ENCODE measurements at regions not wholly inside any gene's neighbourhood (a gene's known extent, or its start where the extent isn't known, plus 50 kb on each side); places are given as distances from the start of the nearest gene placed in this dataset.

GRCh38 chr12:125509195-125509594, 444.0 kb downstream of the AACS start:
- H3K9me2 ChIP-seq (ENCODE audit: low read depth, low read length), result no peaks in the 10 kb centered on the region
- no peaks in the 10 kb centered on the region for H4K20me1 ChIP-seq (ENCODE audit: insufficient read depth, low read length)
- TF ChIP-seq CTCF (IDR thresholded peaks at IDR 0.05; ENCODE audit: low read length) (no peak), EZH2 (IDR thresholded peaks at IDR 0.05; ENCODE audit: borderline replicate concordance, low read length) (no peak)
- H3K27ac ChIP-seq (ENCODE audit: low read depth, low read length, poor library complexity, severe bottlenecking), result no peak overlapping the region
- no peaks in the 10 kb centered on the region for H3K36me3 ChIP-seq (ENCODE audit: insufficient read depth, low read length)
- H3K4me3 ChIP-seq (ENCODE audit: low read depth, low read length, poor library complexity, severe bottlenecking), result no peak overlapping the region
- H3K9ac ChIP-seq (ENCODE audit: low read length), result no peak overlapping the region
- no peaks in the 10 kb centered on the region for H3F3A ChIP-seq (ENCODE audit: insufficient read depth, low read length)
- H3K9me3 ChIP-seq (ENCODE audit: low read length), result no peaks in the 10 kb centered on the region
- no peak overlapping the region for H2AFZ ChIP-seq (ENCODE audit: low read length)
- no peaks in the 10 kb centered on the region for H3K27me3 ChIP-seq (ENCODE audit: insufficient read depth, low read length)
- H3K4me1 ChIP-seq (ENCODE audit: insufficient read depth, low read length, severe bottlenecking), result no peaks in the 10 kb centered on the region
- no peak overlapping the region for H3K4me2 ChIP-seq (ENCODE audit: low read length)
- H3K79me2 ChIP-seq (ENCODE audit: insufficient read depth, low read length), result no peaks in the 10 kb centered on the region

- H3K79me2 ChIP-seq (ENCODE audit: insufficient read depth, low read length), result no peaks in the 10 kb centered on the region
- no peaks in the 10 kb centered on the region for H3F3A ChIP-seq (ENCODE audit: insufficient read depth, low read length)
- H3K27ac ChIP-seq (ENCODE audit: low read depth, low read length, poor library complexity, severe bottlenecking), result no peak overlapping the region
- H3K9ac ChIP-seq (ENCODE audit: low read length), result no peak overlapping the region
- no peak overlapping the region for H3K4me2 ChIP-seq (ENCODE audit: low read length)
- H3K4me1 ChIP-seq (ENCODE audit: insufficient read depth, low read length, severe bottlenecking), result no peaks in the 10 kb centered on the region
- no peaks in the 10 kb centered on the region for H4K20me1 ChIP-seq (ENCODE audit: insufficient read depth, low read length)
- TF ChIP-seq CTCF (IDR thresholded peaks at IDR 0.05; ENCODE audit: low read length) (no peak), EZH2 (IDR thresholded peaks at IDR 0.05; ENCODE audit: borderline replicate concordance, low read length) (no peak)
- H3K4me3 ChIP-seq (ENCODE audit: low read depth, low read length, poor library complexity, severe bottlenecking), result no peak overlapping the region
- H3K9me2 ChIP-seq (ENCODE audit: low read depth, low read length), result no peaks in the 10 kb centered on the region
- H3K36me3 ChIP-seq (ENCODE audit: insufficient read depth, low read length), result no peaks in the 10 kb centered on the region
- no peaks in the 10 kb centered on the region for H3K9me3 ChIP-seq (ENCODE audit: low read length)
- H3K27me3 ChIP-seq (ENCODE audit: insufficient read depth, low read length), result no peaks in the 10 kb centered on the region
- H2AFZ ChIP-seq (ENCODE audit: low read length), result no peak overlapping the region
Measured at GRCh38 chr12:125512541-125513298, 447.5 kb downstream of the AACS start.

GRCh38 chr12:125515887-125516286, 450.7 kb downstream of the AACS start:
- Histone ChIP-seq H3K4me3 (ENCODE audit: low read depth, low read length, poor library complexity, severe bottlenecking) (no peak overlapping the region), H3F3A (ENCODE audit: insufficient read depth, low read length) (no peaks in the 10 kb centered on the region), H3K9me2 (ENCODE audit: low read depth, low read length) (no peaks in the 10 kb centered on the region), H2AFZ (ENCODE audit: low read length) (no peak overlapping the region), H3K79me2 (ENCODE audit: insufficient read depth, low read length) (no peaks in the 10 kb centered on the region), H3K4me1 (ENCODE audit: insufficient read depth, low read length, severe bottlenecking) (no peaks in the 10 kb centered on the region), H3K36me3 (ENCODE audit: insufficient read depth, low read length) (no peaks in the 10 kb centered on the region), H4K20me1 (ENCODE audit: insufficient read depth, low read length) (no peaks in the 10 kb centered on the region), H3K4me2 (ENCODE audit: low read length) (no peak overlapping the region), H3K27ac (ENCODE audit: low read depth, low read length, poor library complexity, severe bottlenecking) (no peak overlapping the region), H3K9ac (ENCODE audit: low read length) (no peak overlapping the region), H3K27me3 (ENCODE audit: insufficient read depth, low read length) (no peaks in the 10 kb centered on the region), H3K9me3 (ENCODE audit: low read length) (no peaks in the 10 kb centered on the region)
- TF ChIP-seq EZH2 (IDR thresholded peaks at IDR 0.05; ENCODE audit: borderline replicate concordance, low read length), result no peak

- H3K27me3 ChIP-seq (ENCODE audit: insufficient read depth, low read length), result no peaks in the 10 kb centered on the region
- no peaks in the 10 kb centered on the region for H3K36me3 ChIP-seq (ENCODE audit: insufficient read depth, low read length)
- no peak overlapping the region for H3K4me3 ChIP-seq (ENCODE audit: low read depth, low read length, poor library complexity, severe bottlenecking)
- no peaks in the 10 kb centered on the region for H3K9me3 ChIP-seq (ENCODE audit: low read length)
- no peak overlapping the region for H3K27ac ChIP-seq (ENCODE audit: low read depth, low read length, poor library complexity, severe bottlenecking)
- no peaks in the 10 kb centered on the region for H3F3A ChIP-seq (ENCODE audit: insufficient read depth, low read length)
- H4K20me1 ChIP-seq (ENCODE audit: insufficient read depth, low read length), result no peaks in the 10 kb centered on the region
- no peak overlapping the region for H2AFZ ChIP-seq (ENCODE audit: low read length)
- TF ChIP-seq CTCF (IDR thresholded peaks at IDR 0.05; ENCODE audit: low read length) (no peak), EZH2 (IDR thresholded peaks at IDR 0.05; ENCODE audit: borderline replicate concordance, low read length) (no peak)
- H3K4me1 ChIP-seq (ENCODE audit: insufficient read depth, low read length, severe bottlenecking), result no peaks in the 10 kb centered on the region
- H3K4me2 ChIP-seq (ENCODE audit: low read length), result no peak overlapping the region
- no peak overlapping the region for H3K9ac ChIP-seq (ENCODE audit: low read length)
- no peaks in the 10 kb centered on the region for H3K79me2 ChIP-seq (ENCODE audit: insufficient read depth, low read length)
- H3K9me2 ChIP-seq (ENCODE audit: low read depth, low read length), result no peaks in the 10 kb centered on the region
Measured at GRCh38 chr12:125518074-125518473, 452.8 kb downstream of the AACS start.
